Cerebellar nuclear complex (tissue), 1 donor: ENCODE measurements at regions not wholly inside any gene's neighbourhood (a gene's known extent, or its start where the extent isn't known, plus 50 kb on each side); places are given as distances from the start of the nearest gene placed in this dataset.

Experiments used
- DNase-seq, 2 experiments: peaks; one replicate each; lab custom pipeline; 2025; lab: John Stamatoyannopoulos, UW

- DNase-seq, result no peak
Observed at GRCh38 chr14:105844047-105844630, 317.8 kb downstream of the TMEM121 start.

- no peak for DNase-seq
Observed at GRCh38 chr14:105844810-105845724, 318.7 kb downstream of the TMEM121 start.

- DNase-seq, result no peak
Observed at GRCh38 chr14:105845725-105846309, 319.4 kb downstream of the TMEM121 start.

- DNase-seq, result no peak
Observed at GRCh38 chr14:105846312-105846711, 319.9 kb downstream of the TMEM121 start.

- DNase-seq, result no peak
Observed at GRCh38 chr14:105847400-105847799, 321.0 kb downstream of the TMEM121 start.

- no peak for DNase-seq
Observed at GRCh38 chr14:105848570-105848969, 322.2 kb downstream of the TMEM121 start.

GRCh38 chr14:105849933-105850626, 323.7 kb downstream of the TMEM121 start:
- DNase-seq, result no peak

- DNase-seq, result no peak
Observed at GRCh38 chr14:105850853-105851581, 324.6 kb downstream of the TMEM121 start.

- DNase-seq, result no peak
Observed at GRCh38 chr14:105851716-105852377, 325.5 kb downstream of the TMEM121 start.

- DNase-seq, result no peak
Observed at GRCh38 chr14:105852378-105853088, 326.1 kb downstream of the TMEM121 start.

GRCh38 chr14:105853089-105853906, 326.9 kb downstream of the TMEM121 start:
- DNase-seq, result no peak

- no peak for DNase-seq
Observed at GRCh38 chr14:105853907-105854599, 327.7 kb downstream of the TMEM121 start.

- DNase-seq, result no peak
Observed at GRCh38 chr14:105854600-105855245, 328.3 kb downstream of the TMEM121 start.

GRCh38 chr14:105855246-105855892, 329.0 kb downstream of the TMEM121 start:
- DNase-seq, result no peak

- no peak for DNase-seq
Observed at GRCh38 chr14:105855893-105856675, 329.7 kb downstream of the TMEM121 start.

- no peak for DNase-seq
Observed at GRCh38 chr14:105856676-105857219, 330.4 kb downstream of the TMEM121 start.
